ENCODE measurements at regions not wholly inside any gene's neighbourhood (a gene's known extent, or its start where the extent isn't known, plus 50 kb on each side); places are given as distances from the start of the nearest gene placed in this dataset.

- FAIRE-seq = no peak
Measured at GRCh38 chr12:127297327-127297726, 969.6 kb upstream of the TMEM132C start.

GRCh38 chr12:127300075-127300474 lies 966.9 kb upstream of the TMEM132C start:
- no peak for FAIRE-seq

GRCh38 chr12:127300753-127301152 lies 966.2 kb upstream of the TMEM132C start:
- no peak for FAIRE-seq

GRCh38 chr12:127301876-127302275 lies 965.1 kb upstream of the TMEM132C start:
- FAIRE-seq = no peak

GRCh38 chr12:127304751-127305725 lies 961.9 kb upstream of the TMEM132C start:
- FAIRE-seq = no peak

- FAIRE-seq = no peak
Measured at GRCh38 chr12:127306604-127307215, 960.3 kb upstream of the TMEM132C start.

- no peak for FAIRE-seq
Measured at GRCh38 chr12:127307528-127307927, 959.4 kb upstream of the TMEM132C start.

GRCh38 chr12:127308148-127308547 lies 958.8 kb upstream of the TMEM132C start:
- no peak for FAIRE-seq

GRCh38 chr12:127310548-127310947 lies 956.4 kb upstream of the TMEM132C start:
- no peak for FAIRE-seq

- no peak for FAIRE-seq
Measured at GRCh38 chr12:127311720-127312364, 955.1 kb upstream of the TMEM132C start.

- FAIRE-seq = no peak
Measured at GRCh38 chr12:127324681-127325080, 942.3 kb upstream of the TMEM132C start.

- FAIRE-seq = no peak
Measured at GRCh38 chr12:127327986-127328385, 939.0 kb upstream of the TMEM132C start.

- FAIRE-seq = no peak
Measured at GRCh38 chr12:127328867-127329266, 938.1 kb upstream of the TMEM132C start.

- FAIRE-seq = no peak
Measured at GRCh38 chr12:127334365-127334764, 932.6 kb upstream of the TMEM132C start.

- no peak for FAIRE-seq
Measured at GRCh38 chr12:127334912-127335644, 931.9 kb upstream of the TMEM132C start.

GRCh38 chr12:127336416-127336815 lies 930.6 kb upstream of the TMEM132C start:
- no peak for FAIRE-seq

GRCh38 chr12:127339065-127339464 lies 927.9 kb upstream of the TMEM132C start:
- FAIRE-seq = no peak

GRCh38 chr12:127340381-127340780 lies 926.6 kb upstream of the TMEM132C start:
- no peak for FAIRE-seq

GRCh38 chr12:127342861-127343260 lies 924.1 kb upstream of the TMEM132C start:
- FAIRE-seq = no peak

- FAIRE-seq = no peak
Measured at GRCh38 chr12:127343940-127344339, 923.0 kb upstream of the TMEM132C start.

- no peak for FAIRE-seq
Measured at GRCh38 chr12:127351481-127352010, 915.4 kb upstream of the TMEM132C start.

- FAIRE-seq = no peak
Measured at GRCh38 chr12:127355061-127355841, 911.7 kb upstream of the TMEM132C start.
